ENCODE measurements at regions not wholly inside any gene's neighbourhood (a gene's known extent, or its start where the extent isn't known, plus 50 kb on each side); places are given as distances from the start of the nearest gene placed in this dataset.

DNA sequence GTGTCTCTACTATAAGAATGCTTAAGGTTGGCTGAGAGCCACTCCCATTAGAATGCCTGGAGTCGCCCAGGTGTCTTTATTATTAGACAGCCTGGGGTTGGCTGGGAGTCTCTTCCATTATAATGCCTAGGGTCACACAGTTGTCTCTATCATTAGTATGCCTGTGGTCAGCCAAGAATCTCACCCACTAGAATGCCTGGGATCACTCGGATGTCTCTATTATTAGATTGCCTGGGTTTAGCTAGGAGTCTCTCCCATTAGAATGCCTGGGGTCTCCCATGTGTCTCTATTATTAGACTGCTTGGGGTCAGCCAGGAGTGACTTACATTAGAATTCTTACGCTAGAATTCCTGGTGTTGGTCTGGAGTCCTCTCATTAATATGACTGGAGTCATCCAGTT, 2255.3 kb downstream of the TP53TG3F start:
- TF ChIP-seq POLR2A (IDR thresholded peaks at IDR 0.05), result no peak
- TF ChIP-seq, protein P1, sequence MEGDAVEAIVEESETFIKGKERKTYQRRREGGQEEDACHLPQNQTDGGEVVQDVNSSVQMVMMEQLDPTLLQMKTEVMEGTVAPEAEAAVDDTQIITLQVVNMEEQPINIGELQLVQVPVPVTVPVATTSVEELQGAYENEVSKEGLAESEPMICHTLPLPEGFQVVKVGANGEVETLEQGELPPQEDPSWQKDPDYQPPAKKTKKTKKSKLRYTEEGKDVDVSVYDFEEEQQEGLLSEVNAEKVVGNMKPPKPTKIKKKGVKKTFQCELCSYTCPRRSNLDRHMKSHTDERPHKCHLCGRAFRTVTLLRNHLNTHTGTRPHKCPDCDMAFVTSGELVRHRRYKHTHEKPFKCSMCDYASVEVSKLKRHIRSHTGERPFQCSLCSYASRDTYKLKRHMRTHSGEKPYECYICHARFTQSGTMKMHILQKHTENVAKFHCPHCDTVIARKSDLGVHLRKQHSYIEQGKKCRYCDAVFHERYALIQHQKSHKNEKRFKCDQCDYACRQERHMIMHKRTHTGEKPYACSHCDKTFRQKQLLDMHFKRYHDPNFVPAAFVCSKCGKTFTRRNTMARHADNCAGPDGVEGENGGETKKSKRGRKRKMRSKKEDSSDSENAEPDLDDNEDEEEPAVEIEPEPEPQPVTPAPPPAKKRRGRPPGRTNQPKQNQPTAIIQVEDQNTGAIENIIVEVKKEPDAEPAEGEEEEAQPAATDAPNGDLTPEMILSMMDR (IDR thresholded peaks at IDR 0.05), result no peak

All from sigmoid colon (tissue), 3 donors.